GM23338 (cell line): ENCODE measurements at regions not wholly inside any gene's neighbourhood (a gene's known extent, or its start where the extent isn't known, plus 50 kb on each side); places are given as distances from the start of the nearest gene placed in this dataset.

Experiments
- ATAC-seq: fragments of 200-7000 bp; cut with Tn5 transposase; 3 replicates; pipeline ENCODE4 v1.9.1; 2020
- DNase-seq: peaks from one replicate; pipeline ENCODE4 v3.0.0-alpha.2; 2015; ENCODE audit warnings: low spot score
- H2AFZ ChIP-seq: fragments of 200-600 bp; sonication (generic); 2 replicates; pipeline ENCODE4 v1.8.0; 2016; ENCODE audit warnings: antibody characterized with exemption, mild to moderate bottlenecking, moderate library complexity
- H3F3A ChIP-seq: fragments of 200-600 bp; sonication (generic); replicated peaks from 2 replicates; pipeline ENCODE4 v1.8.0; 2017; ENCODE audit warnings: antibody characterized with exemption, mixed run types, low read depth
- H3K27ac ChIP-seq: fragments of 200-600 bp; sonication (generic); 2 replicates; pipeline ENCODE4 v1.6.1; 2016; ENCODE audit warnings: low read depth
- H3K27me3 ChIP-seq: fragments of 200-600 bp; sonication (generic); 2 replicates; pipeline ENCODE4 v1.8.0; 2016; ENCODE audit warnings: mild to moderate bottlenecking, mixed run types, moderate library complexity; ENCODE audit not compliant: insufficient read depth
- H3K36me3 ChIP-seq: fragments of 200-600 bp; sonication (generic); 2 replicates; pipeline ENCODE4 v1.8.0; 2016; ENCODE audit warnings: mild to moderate bottlenecking; ENCODE audit not compliant: insufficient read depth
- H3K4me1 ChIP-seq: fragments of 200-600 bp; sonication (generic); 2 replicates; pipeline ENCODE4 v1.8.0; 2016; ENCODE audit warnings: mild to moderate bottlenecking, moderate library complexity; ENCODE audit not compliant: insufficient read depth
- H3K4me2 ChIP-seq: fragments of 200-600 bp; sonication (generic); 2 replicates; pipeline ENCODE4 v1.7.1; 2017; ENCODE audit warnings: mixed run types
- H3K4me3 ChIP-seq: fragments of 200-600 bp; sonication (generic); 2 replicates; pipeline ENCODE4 v1.6.1; 2016; ENCODE audit warnings: mixed run types
- H3K79me2 ChIP-seq: fragments of 200-600 bp; sonication (generic); replicated peaks from 2 replicates; pipeline ENCODE4 v1.8.0; 2017; ENCODE audit warnings: mild to moderate bottlenecking; ENCODE audit not compliant: insufficient read depth
- H3K9me2 ChIP-seq: fragments of 200-600 bp; sonication (generic); 2 replicates; pipeline ENCODE4 v1.8.0; 2017; ENCODE audit not compliant: insufficient read depth
- H4K20me1 ChIP-seq: fragments of 200-600 bp; sonication (generic); replicated peaks from 2 replicates; pipeline ENCODE4 v1.8.0; 2017; ENCODE audit warnings: mild to moderate bottlenecking; ENCODE audit not compliant: insufficient read depth
- H3K27ac Mint-ChIP-seq: 2 replicates; pipeline ENCODE4 v1.8.0; 2020; ENCODE audit warnings: inconsistent platforms, mild to moderate bottlenecking, moderate library complexity, mixed read lengths
- H3K27me3 Mint-ChIP-seq: 3 replicates; pipeline ENCODE4 v1.8.0; 2022; ENCODE audit warnings: low read depth, mild to moderate bottlenecking, moderate library complexity, mixed read lengths, inconsistent platforms; ENCODE audit not compliant: insufficient read depth, poor library complexity
- H3K36me3 Mint-ChIP-seq: 3 replicates; pipeline ENCODE4 v1.8.0; 2021; ENCODE audit warnings: low read depth, mild to moderate bottlenecking, inconsistent platforms, moderate library complexity, mixed read lengths
- H3K4me1 Mint-ChIP-seq: 3 replicates; pipeline ENCODE4 v1.8.0; 2020; ENCODE audit warnings: mild to moderate bottlenecking, inconsistent platforms, mixed read lengths
- H3K4me3 Mint-ChIP-seq: 3 replicates; pipeline ENCODE4 v1.8.0; 2021; ENCODE audit warnings: moderate library complexity, mild to moderate bottlenecking, inconsistent platforms, mixed read lengths
- H3K9me3 Mint-ChIP-seq: 3 replicates; pipeline ENCODE4 v1.8.0; 2020; ENCODE audit warnings: moderate library complexity, mild to moderate bottlenecking, inconsistent platforms, mixed read lengths
- CREB1 ChIP-seq: fragments of 250-450 bp; sonication (Bioruptor Pico); IDR thresholded peaks from 2 replicates; pipeline ENCODE4 v1.5.0; 2020; ENCODE audit warnings: low read depth, mild to moderate bottlenecking, moderate library complexity
- ETS1 ChIP-seq: IDR thresholded peaks from 2 replicates; pipeline ENCODE4 v1.6.1; 2016; ENCODE audit warnings: antibody characterized with exemption
- EZH2 ChIP-seq: fragments of 200-600 bp; sonication (generic); IDR thresholded peaks from one replicate; pipeline ENCODE4 v1.8.0; 2017; ENCODE audit warnings: antibody characterized with exemption, mild to moderate bottlenecking, low read depth; ENCODE audit not compliant: unreplicated experiment
- EZH2phosphoT487 ChIP-seq: fragments of 200-600 bp; sonication (generic); IDR thresholded peaks from one replicate; pipeline ENCODE4 v1.8.1; 2018; ENCODE audit warnings: antibody characterized with exemption; ENCODE audit not compliant: unreplicated experiment
- JUNB ChIP-seq: IDR thresholded peaks from one replicate; pipeline ENCODE4 v1.6.1; 2016; ENCODE audit warnings: antibody characterized with exemption; ENCODE audit not compliant: unreplicated experiment
- NANOG ChIP-seq: IDR thresholded peaks from 2 replicates; pipeline ENCODE4 v1.6.1; 2016; ENCODE audit warnings: antibody characterized with exemption, borderline replicate concordance
- POLR2AphosphoS5 ChIP-seq: IDR thresholded peaks from 2 replicates; pipeline ENCODE4 v1.6.1; 2016; ENCODE audit warnings: antibody characterized with exemption, low read depth
- REST ChIP-seq: IDR thresholded peaks from one replicate; pipeline ENCODE4 v1.6.1; 2018; ENCODE audit warnings: antibody characterized with exemption; ENCODE audit not compliant: unreplicated experiment
- STAT1 ChIP-seq: IDR thresholded peaks from one replicate; pipeline ENCODE4 v1.6.1; 2016; ENCODE audit warnings: antibody characterized with exemption; ENCODE audit not compliant: unreplicated experiment
- ZNF114 ChIP-seq: fragments of 250-450 bp; sonication (Bioruptor Pico); IDR thresholded peaks from 2 replicates; pipeline ENCODE4 v1.5.0; 2020; ENCODE audit warnings: mild to moderate bottlenecking, moderate library complexity
- ZNF331 ChIP-seq: fragments of 250-450 bp; sonication (Bioruptor Pico); IDR thresholded peaks from 2 replicates; pipeline ENCODE4 v1.5.0; 2020; ENCODE audit warnings: low read depth, mild to moderate bottlenecking, moderate library complexity
- TF ChIP-seq, protein P1 (sequence below): fragments of 250-450 bp; sonication (Bioruptor Pico); IDR thresholded peaks from 2 replicates; pipeline ENCODE4 v1.5.0; 2020; ENCODE audit warnings: mild to moderate bottlenecking, moderate library complexity
- TF ChIP-seq, protein P2 (sequence below), 2 experiments: fragments of 200-600 bp in 1 of 2; sonication (generic) in 1 of 2; conservative IDR thresholded peaks; 2 replicates each; pipeline versions ENCODE4 v1.5.1 to v1.6.1; 2016 to 2017; ENCODE audit warnings: antibody characterized with exemption in 2 of 2, low read depth in 2 of 2, mild to moderate bottlenecking in 2 of 2, moderate library complexity in 1 of 2

DNA sequence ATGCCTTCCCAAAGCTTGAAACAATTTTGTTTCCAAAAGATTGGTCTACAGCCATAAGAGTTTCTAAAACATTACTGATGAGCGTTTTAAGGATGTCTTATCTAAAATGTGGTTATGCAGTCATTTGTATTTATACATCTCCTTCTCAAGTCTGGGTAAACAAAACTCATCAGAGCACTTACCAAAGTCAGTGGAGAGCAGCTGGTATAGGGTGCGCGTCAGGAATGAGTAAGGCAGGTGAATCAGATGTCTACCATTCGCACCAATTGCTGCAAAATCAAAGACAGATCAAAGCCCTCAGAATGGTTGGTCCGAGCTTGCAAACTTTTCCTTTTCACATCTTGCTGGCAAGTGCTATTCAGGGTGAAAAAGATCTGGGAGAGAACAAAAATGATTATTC is 65.6 kb upstream of the FAM171A1 start:
- H3K4me2 ChIP-seq, result no peak overlapping the region
- no peaks in the 10 kb centered on the region for H3F3A ChIP-seq
- no peak overlapping the region for H3K4me3 ChIP-seq
- Mint-ChIP-seq H3K27me3 (peaks cover 3% of the 10 kb centered on the region), H3K27ac (no peak overlapping the region), H3K36me3 (no peaks in the 10 kb centered on the region), H3K4me1 (peaks cover 7% of the 10 kb centered on the region; the same call in 2 of the 3 replicates), H3K9me3 (no peaks in the 10 kb centered on the region), H3K4me3 (no peak overlapping the region)
- no peak overlapping the region for H2AFZ ChIP-seq
- no peaks in the 10 kb centered on the region for H3K36me3 ChIP-seq
- no peak for ATAC-seq
- no peak for TF ChIP-seq NANOG
- TF ChIP-seq STAT1, result no peak
- TF ChIP-seq, protein P1, sequence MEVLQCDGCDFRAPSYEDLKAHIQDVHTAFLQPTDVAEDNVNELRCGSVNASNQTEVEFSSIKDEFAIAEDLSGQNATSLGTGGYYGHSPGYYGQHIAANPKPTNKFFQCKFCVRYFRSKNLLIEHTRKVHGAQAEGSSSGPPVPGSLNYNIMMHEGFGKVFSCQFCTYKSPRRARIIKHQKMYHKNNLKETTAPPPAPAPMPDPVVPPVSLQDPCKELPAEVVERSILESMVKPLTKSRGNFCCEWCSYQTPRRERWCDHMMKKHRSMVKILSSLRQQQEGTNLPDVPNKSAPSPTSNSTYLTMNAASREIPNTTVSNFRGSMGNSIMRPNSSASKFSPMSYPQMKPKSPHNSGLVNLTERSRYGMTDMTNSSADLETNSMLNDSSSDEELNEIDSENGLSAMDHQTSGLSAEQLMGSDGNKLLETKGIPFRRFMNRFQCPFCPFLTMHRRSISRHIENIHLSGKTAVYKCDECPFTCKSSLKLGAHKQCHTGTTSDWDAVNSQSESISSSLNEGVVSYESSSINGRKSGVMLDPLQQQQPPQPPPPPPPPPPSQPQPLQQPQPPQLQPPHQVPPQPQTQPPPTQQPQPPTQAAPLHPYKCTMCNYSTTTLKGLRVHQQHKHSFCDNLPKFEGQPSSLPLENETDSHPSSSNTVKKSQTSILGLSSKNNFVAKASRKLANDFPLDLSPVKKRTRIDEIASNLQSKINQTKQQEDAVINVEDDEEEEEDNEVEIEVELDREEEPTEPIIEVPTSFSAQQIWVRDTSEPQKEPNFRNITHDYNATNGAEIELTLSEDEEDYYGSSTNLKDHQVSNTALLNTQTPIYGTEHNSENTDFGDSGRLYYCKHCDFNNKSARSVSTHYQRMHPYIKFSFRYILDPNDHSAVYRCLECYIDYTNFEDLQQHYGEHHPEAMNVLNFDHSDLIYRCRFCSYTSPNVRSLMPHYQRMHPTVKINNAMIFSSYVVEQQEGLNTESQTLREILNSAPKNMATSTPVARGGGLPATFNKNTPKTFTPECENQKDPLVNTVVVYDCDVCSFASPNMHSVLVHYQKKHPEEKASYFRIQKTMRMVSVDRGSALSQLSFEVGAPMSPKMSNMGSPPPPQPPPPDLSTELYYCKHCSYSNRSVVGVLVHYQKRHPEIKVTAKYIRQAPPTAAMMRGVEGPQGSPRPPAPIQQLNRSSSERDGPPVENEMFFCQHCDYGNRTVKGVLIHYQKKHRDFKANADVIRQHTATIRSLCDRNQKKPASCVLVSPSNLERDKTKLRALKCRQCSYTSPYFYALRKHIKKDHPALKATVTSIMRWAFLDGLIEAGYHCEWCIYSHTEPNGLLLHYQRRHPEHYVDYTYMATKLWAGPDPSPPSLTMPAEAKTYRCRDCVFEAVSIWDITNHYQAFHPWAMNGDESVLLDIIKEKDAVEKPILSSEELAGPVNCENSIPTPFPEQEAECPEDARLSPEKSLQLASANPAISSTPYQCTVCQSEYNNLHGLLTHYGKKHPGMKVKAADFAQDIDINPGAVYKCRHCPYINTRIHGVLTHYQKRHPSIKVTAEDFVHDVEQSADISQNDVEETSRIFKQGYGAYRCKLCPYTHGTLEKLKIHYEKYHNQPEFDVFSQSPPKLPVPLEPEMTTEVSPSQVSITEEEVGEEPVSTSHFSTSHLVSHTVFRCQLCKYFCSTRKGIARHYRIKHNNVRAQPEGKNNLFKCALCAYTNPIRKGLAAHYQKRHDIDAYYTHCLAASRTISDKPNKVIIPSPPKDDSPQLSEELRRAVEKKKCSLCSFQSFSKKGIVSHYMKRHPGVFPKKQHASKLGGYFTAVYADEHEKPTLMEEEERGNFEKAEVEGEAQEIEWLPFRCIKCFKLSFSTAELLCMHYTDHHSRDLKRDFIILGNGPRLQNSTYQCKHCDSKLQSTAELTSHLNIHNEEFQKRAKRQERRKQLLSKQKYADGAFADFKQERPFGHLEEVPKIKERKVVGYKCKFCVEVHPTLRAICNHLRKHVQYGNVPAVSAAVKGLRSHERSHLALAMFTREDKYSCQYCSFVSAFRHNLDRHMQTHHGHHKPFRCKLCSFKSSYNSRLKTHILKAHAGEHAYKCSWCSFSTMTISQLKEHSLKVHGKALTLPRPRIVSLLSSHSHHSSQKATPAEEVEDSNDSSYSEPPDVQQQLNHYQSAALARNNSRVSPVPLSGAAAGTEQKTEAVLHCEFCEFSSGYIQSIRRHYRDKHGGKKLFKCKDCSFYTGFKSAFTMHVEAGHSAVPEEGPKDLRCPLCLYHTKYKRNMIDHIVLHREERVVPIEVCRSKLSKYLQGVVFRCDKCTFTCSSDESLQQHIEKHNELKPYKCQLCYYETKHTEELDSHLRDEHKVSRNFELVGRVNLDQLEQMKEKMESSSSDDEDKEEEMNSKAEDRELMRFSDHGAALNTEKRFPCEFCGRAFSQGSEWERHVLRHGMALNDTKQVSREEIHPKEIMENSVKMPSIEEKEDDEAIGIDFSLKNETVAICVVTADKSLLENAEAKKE (CRISPR knock-in tag), result no peak
- no peak for TF ChIP-seq CREB1 (CRISPR knock-in tag)
- no peak for TF ChIP-seq ZNF114 (CRISPR knock-in tag)
- no peak for TF ChIP-seq ZNF331 (CRISPR knock-in tag)
- no peak for TF ChIP-seq REST
- TF ChIP-seq EZH2phosphoT487, result no peak
- TF ChIP-seq JUNB, result no peak
- TF ChIP-seq, protein P2, sequence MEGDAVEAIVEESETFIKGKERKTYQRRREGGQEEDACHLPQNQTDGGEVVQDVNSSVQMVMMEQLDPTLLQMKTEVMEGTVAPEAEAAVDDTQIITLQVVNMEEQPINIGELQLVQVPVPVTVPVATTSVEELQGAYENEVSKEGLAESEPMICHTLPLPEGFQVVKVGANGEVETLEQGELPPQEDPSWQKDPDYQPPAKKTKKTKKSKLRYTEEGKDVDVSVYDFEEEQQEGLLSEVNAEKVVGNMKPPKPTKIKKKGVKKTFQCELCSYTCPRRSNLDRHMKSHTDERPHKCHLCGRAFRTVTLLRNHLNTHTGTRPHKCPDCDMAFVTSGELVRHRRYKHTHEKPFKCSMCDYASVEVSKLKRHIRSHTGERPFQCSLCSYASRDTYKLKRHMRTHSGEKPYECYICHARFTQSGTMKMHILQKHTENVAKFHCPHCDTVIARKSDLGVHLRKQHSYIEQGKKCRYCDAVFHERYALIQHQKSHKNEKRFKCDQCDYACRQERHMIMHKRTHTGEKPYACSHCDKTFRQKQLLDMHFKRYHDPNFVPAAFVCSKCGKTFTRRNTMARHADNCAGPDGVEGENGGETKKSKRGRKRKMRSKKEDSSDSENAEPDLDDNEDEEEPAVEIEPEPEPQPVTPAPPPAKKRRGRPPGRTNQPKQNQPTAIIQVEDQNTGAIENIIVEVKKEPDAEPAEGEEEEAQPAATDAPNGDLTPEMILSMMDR (conservative IDR thresholded peaks at IDR 0.05; ENCODE audit: low read depth in 2 of 2), result no peak
- no peak for TF ChIP-seq POLR2AphosphoS5
- TF ChIP-seq EZH2, result no peak
- TF ChIP-seq ETS1, result no peak
- DNase-seq, result no peak
- H3K27me3 ChIP-seq, result peaks cover 12% of the 10 kb centered on the region
- H3K4me1 ChIP-seq, result no peaks in the 10 kb centered on the region
- no peaks in the 10 kb centered on the region for H3K9me2 ChIP-seq
- H3K79me2 ChIP-seq, result no peaks in the 10 kb centered on the region
- H4K20me1 ChIP-seq, result no peaks in the 10 kb centered on the region
- no peak overlapping the region for H3K27ac ChIP-seq
